H9 (cell line): ENCODE measurements at regions not wholly inside any gene's neighbourhood (a gene's known extent, or its start where the extent isn't known, plus 50 kb on each side); places are given as distances from the start of the nearest gene placed in this dataset.

ENCODE experiments used
- DNase-seq: peaks from one replicate; pipeline ENCODE4 v3.0.0-alpha.2; 2017
- H2AFZ ChIP-seq: one replicate; pipeline ENCODE4 v1.6.1; 2013; ENCODE audit warnings: mild to moderate bottlenecking, low read length, control low read depth, moderate library complexity
- H2AK5ac ChIP-seq: 2 replicates; pipeline ENCODE4 v1.6.1; 2013; ENCODE audit warnings: low read length, control low read depth, mixed read lengths; ENCODE audit not compliant: insufficient read length
- H2BK120ac ChIP-seq: one replicate; pipeline ENCODE4 v1.6.1; 2013; ENCODE audit warnings: low read depth, mild to moderate bottlenecking, low read length, control low read depth, inconsistent platforms; ENCODE audit not compliant: poor library complexity, severe bottlenecking
- H2BK12ac ChIP-seq: 2 replicates; pipeline ENCODE4 v1.6.1; 2013; ENCODE audit warnings: low read length, control low read depth, mixed read lengths, low read depth; ENCODE audit not compliant: insufficient read length
- H2BK15ac ChIP-seq: 2 replicates; pipeline ENCODE4 v1.6.1; 2013; ENCODE audit warnings: low read depth, low read length, control low read depth
- H2BK20ac ChIP-seq: one replicate; pipeline ENCODE4 v1.6.1; 2013; ENCODE audit warnings: low read depth, mild to moderate bottlenecking, low read length, control low read depth, inconsistent platforms; ENCODE audit not compliant: poor library complexity, severe bottlenecking
- H2BK5ac ChIP-seq: 2 replicates; pipeline ENCODE4 v1.6.1; 2013; ENCODE audit warnings: low read length, control low read depth, mixed read lengths; ENCODE audit not compliant: insufficient read length
- H3K14ac ChIP-seq: 2 replicates; pipeline ENCODE4 v1.6.1; 2013; ENCODE audit warnings: low read length, control low read depth; ENCODE audit not compliant: insufficient read depth
- H3K18ac ChIP-seq: 2 replicates; pipeline ENCODE4 v1.6.1; 2013; ENCODE audit warnings: low read depth, mild to moderate bottlenecking, mixed read lengths, low read length, control low read depth; ENCODE audit not compliant: insufficient read length
- H3K23ac ChIP-seq: 2 replicates; pipeline ENCODE4 v1.6.1; 2013; ENCODE audit warnings: low read length, control low read depth, mixed read lengths, low read depth; ENCODE audit not compliant: insufficient read length
- H3K23me2 ChIP-seq: 2 replicates; pipeline ENCODE4 v1.6.1; 2013; ENCODE audit warnings: low read depth, mild to moderate bottlenecking, mixed read lengths, low read length, control low read depth; ENCODE audit not compliant: insufficient read length, poor library complexity, severe bottlenecking
- H3K27ac ChIP-seq: 2 replicates; pipeline ENCODE4 v1.5.1; 2013; ENCODE audit warnings: low read length, control low read depth, mixed read lengths, low read depth; ENCODE audit not compliant: insufficient read length
- H3K27me3 ChIP-seq: 2 replicates; pipeline ENCODE4 v1.6.1; 2013; ENCODE audit warnings: low read length, control low read depth, inconsistent platforms; ENCODE audit not compliant: insufficient read depth
- H3K4ac ChIP-seq: 2 replicates; pipeline ENCODE4 v1.6.1; 2013; ENCODE audit warnings: low read depth, mild to moderate bottlenecking, control low read depth, inconsistent platforms, low read length, moderate library complexity
- H3K4me1 ChIP-seq: 2 replicates; pipeline ENCODE4 v1.6.1; 2013; ENCODE audit warnings: low read length, control low read depth, inconsistent platforms; ENCODE audit not compliant: insufficient read depth
- H3K4me2 ChIP-seq: 2 replicates; pipeline ENCODE4 v1.6.1; 2013; ENCODE audit warnings: low read length, control low read depth, mixed read lengths; ENCODE audit not compliant: insufficient read length, insufficient read depth
- H3K56ac ChIP-seq: 2 replicates; pipeline ENCODE4 v1.6.1; 2013; ENCODE audit warnings: low read depth, mild to moderate bottlenecking, mixed read lengths, low read length, control low read depth; ENCODE audit not compliant: insufficient read length
- H3K79me1 ChIP-seq: 2 replicates; pipeline ENCODE4 v1.6.1; 2013; ENCODE audit warnings: low read depth, mild to moderate bottlenecking, moderate library complexity, low read length, control low read depth, inconsistent platforms; ENCODE audit not compliant: insufficient read depth, poor library complexity, severe bottlenecking
- H3K79me2 ChIP-seq: 2 replicates; pipeline ENCODE4 v1.6.1; 2013; ENCODE audit warnings: low read length, control low read depth, inconsistent platforms; ENCODE audit not compliant: insufficient read depth
- H3K9ac ChIP-seq: 2 replicates; pipeline ENCODE4 v1.6.1; 2013; ENCODE audit warnings: low read length, control low read depth, mixed read lengths; ENCODE audit not compliant: insufficient read length; ENCODE audit errors: extremely low read depth
- H3K9me3 ChIP-seq: one replicate; pipeline ENCODE4 v1.6.1; 2013; ENCODE audit warnings: low read depth, low read length, inconsistent platforms; ENCODE audit not compliant: control insufficient read depth
- H3T11ph ChIP-seq: one replicate; pipeline ENCODE4 v1.6.1; 2013; ENCODE audit warnings: mild to moderate bottlenecking, low read length, control low read depth, inconsistent platforms
- H4K20me1 ChIP-seq: one replicate; pipeline ENCODE4 v1.6.1; 2013; ENCODE audit not compliant: control insufficient read depth, insufficient read length, insufficient read depth
- H4K5ac ChIP-seq: 2 replicates; pipeline ENCODE4 v1.6.1; 2013; ENCODE audit warnings: low read depth, mild to moderate bottlenecking, mixed read lengths, low read length, control low read depth; ENCODE audit not compliant: insufficient read length
- H4K8ac ChIP-seq: replicated peaks from 2 replicates; pipeline ENCODE4 v1.6.1; 2013; ENCODE audit warnings: low read length, control low read depth, mixed read lengths, low read depth; ENCODE audit not compliant: insufficient read length
- H4K91ac ChIP-seq: 2 replicates; pipeline ENCODE4 v1.6.1; 2013; ENCODE audit warnings: low read depth, mild to moderate bottlenecking, moderate library complexity, mixed read lengths, low read length, control low read depth; ENCODE audit not compliant: insufficient read length
- H3K27ac Mint-ChIP-seq, 3 experiments: 2 replicates in 2 of 3; 3 replicates in 1 of 3; pipeline ENCODE4 v1.8.0; 2020 to 2021; ENCODE audit warnings: mixed read lengths in 3 of 3, mild to moderate bottlenecking in 1 of 3, moderate library complexity in 1 of 3
- H3K27me3 Mint-ChIP-seq: 2 replicates; pipeline ENCODE4 v1.8.0; 2021; ENCODE audit warnings: low read depth, mild to moderate bottlenecking, moderate library complexity, mixed read lengths
- H3K36me3 Mint-ChIP-seq, 3 experiments: 2 replicates in 2 of 3; 3 replicates in 1 of 3; pipeline ENCODE4 v1.8.0; 2020 to 2021; ENCODE audit warnings: low read depth in 3 of 3, mixed read lengths in 3 of 3; ENCODE audit not compliant: insufficient read depth in 1 of 3
- H3K4me1 Mint-ChIP-seq, 2 experiments: 2 replicates each; pipeline ENCODE4 v1.8.0; 2020; ENCODE audit warnings: mixed read lengths in 2 of 2
- H3K4me3 Mint-ChIP-seq, 2 experiments: 2 replicates in 1 of 2; 3 replicates in 1 of 2; pipeline ENCODE4 v1.8.0; 2020 to 2021; ENCODE audit warnings: mild to moderate bottlenecking in 2 of 2, mixed read lengths in 2 of 2, moderate library complexity in 1 of 2
- H3K9me3 Mint-ChIP-seq, 2 experiments: 2 replicates in 1 of 2; 3 replicates in 1 of 2; pipeline ENCODE4 v1.8.0; 2020; ENCODE audit warnings: mild to moderate bottlenecking in 2 of 2, mixed read lengths in 2 of 2, moderate library complexity in 1 of 2
- CTCF ChIP-seq: fragments of 200-600 bp; sonication (generic); conservative IDR thresholded peaks from 3 replicates; pipeline ENCODE4 v1.8.0; 2021; ENCODE audit warnings: antibody characterized with exemption, mild to moderate bottlenecking
- WGBS: extraction: QIAGEN DNeasy Blood & Tissue Kit; methylation state at CpG from one replicate; pipeline ENCODE4 v1.1.7; 2013; ENCODE audit warnings: missing lambda C conversion rate, low lambda C conversion rate, mixed read lengths; ENCODE audit not compliant: insufficient read length; ENCODE audit errors: extremely low coverage; 5-methylcytosine and 5-hydroxymethylcytosine counted together

GRCh38 chr14:81669308-81669707 is 135.7 kb upstream of the SEL1L start:
- Histone ChIP-seq H4K20me1 (no peaks in the 10 kb centered on the region), H3K4me2 (no peak overlapping the region), H2BK120ac (no peak overlapping the region), H4K8ac (no peak overlapping the region), H3K9me3 (no peaks in the 10 kb centered on the region), H3K14ac (no peak overlapping the region), H3K79me2 (no peaks in the 10 kb centered on the region), H2BK20ac (no peak overlapping the region), H2BK12ac (no peak overlapping the region), H3K27me3 (no peaks in the 10 kb centered on the region), H3K23me2 (no peaks in the 10 kb centered on the region), H2BK15ac (no peak overlapping the region), H3T11ph (no peak overlapping the region), H3K27ac (no peak overlapping the region), H3K56ac (no peak overlapping the region), H3K23ac (no peak overlapping the region), H3K4me1 (no peaks in the 10 kb centered on the region), H3K4ac (no peak overlapping the region), H4K91ac (no peak overlapping the region), H2AK5ac (no peak overlapping the region), H2AFZ (no peak overlapping the region), H3K9ac (no peak overlapping the region), H2BK5ac (no peak overlapping the region), H3K18ac (no peak overlapping the region), H3K79me1 (no peaks in the 10 kb centered on the region), H4K5ac (no peak overlapping the region)
- TF ChIP-seq CTCF: no peak
- Mint-ChIP-seq H3K36me3 (peaks cover 5 to 21% (median 8%) of the 10 kb centered on the region in 3 experiments; a peak in 5 of 7 replicates), H3K4me3 (no peak overlapping the region), H3K27ac (no peak overlapping the region), H3K9me3 (peaks cover 10 to 20% of the 10 kb centered on the region in 2 experiments), H3K27me3 (peaks cover 9% of the 10 kb centered on the region), H3K4me1 (no peaks in the 10 kb centered on the region)
- no CpG with 5 or more reads among the region's 2 CpGs for WGBS
- no peak for DNase-seq
